ENCODE measurements at regions not wholly inside any gene's neighbourhood (a gene's known extent, or its start where the extent isn't known, plus 50 kb on each side); places are given as distances from the start of the nearest gene placed in this dataset.
"Not testable (repeated sequence)": the region's sequence is repeated elsewhere in the genome, so short reads cannot be mapped to it uniquely, and the experiment has no call there.

- no peak for DNase-seq
Measured at GRCh38 chr3:6655275-6655674, 205.6 kb upstream of the GRM7 start.

GRCh38 chr3:6657591-6657990 lies 203.3 kb upstream of the GRM7 start:
- DNase-seq: no peak

- DNase-seq: no peak
Measured at GRCh38 chr3:6667354-6667753, 193.6 kb upstream of the GRM7 start.

GRCh38 chr3:6671363-6671762 lies 189.6 kb upstream of the GRM7 start:
- no peak for DNase-seq

GRCh38 chr3:6679510-6679909 lies 181.4 kb upstream of the GRM7 start:
- DNase-seq: no peak

- DNase-seq: no peak
Measured at GRCh38 chr3:6680119-6680806, 180.7 kb upstream of the GRM7 start.

GRCh38 chr3:6697285-6697684 lies 163.6 kb upstream of the GRM7 start:
- DNase-seq: no peak

GRCh38 chr3:6697722-6698121 lies 163.2 kb upstream of the GRM7 start:
- no peak for DNase-seq

- DNase-seq: not testable (repeated sequence)
Measured at GRCh38 chr3:6704817-6705216, 156.1 kb upstream of the GRM7 start.

- DNase-seq: no peak
Measured at GRCh38 chr3:6706777-6707176, 154.1 kb upstream of the GRM7 start.

- DNase-seq: no peak
Measured at GRCh38 chr3:6709178-6709577, 151.7 kb upstream of the GRM7 start.

GRCh38 chr3:6714962-6715361 lies 146.0 kb upstream of the GRM7 start:
- no peak for DNase-seq

- DNase-seq: no peak
Measured at GRCh38 chr3:6716420-6716819, 144.5 kb upstream of the GRM7 start.

- no peak for DNase-seq
Measured at GRCh38 chr3:6717026-6717943, 143.6 kb upstream of the GRM7 start.

GRCh38 chr3:6719999-6720398 lies 140.9 kb upstream of the GRM7 start:
- DNase-seq: no peak

GRCh38 chr3:6721491-6721890 lies 139.4 kb upstream of the GRM7 start:
- no peak for DNase-seq

- no peak for DNase-seq
Measured at GRCh38 chr3:6723205-6723604, 137.7 kb upstream of the GRM7 start.

- DNase-seq: no peak
Measured at GRCh38 chr3:6726811-6727210, 134.1 kb upstream of the GRM7 start.

GRCh38 chr3:6732807-6733206 lies 128.1 kb upstream of the GRM7 start:
- DNase-seq: no peak

- no peak for DNase-seq
Measured at GRCh38 chr3:6733699-6734394, 127.1 kb upstream of the GRM7 start.

GRCh38 chr3:6734395-6734746 lies 126.5 kb upstream of the GRM7 start:
- DNase-seq: no peak

- DNase-seq: no peak
Measured at GRCh38 chr3:6736836-6737629, 123.9 kb upstream of the GRM7 start.

- no peak for DNase-seq
Measured at GRCh38 chr3:6737630-6738029, 123.3 kb upstream of the GRM7 start.
